ENCODE measurements at regions not wholly inside any gene's neighbourhood (a gene's known extent, or its start where the extent isn't known, plus 50 kb on each side); places are given as distances from the start of the nearest gene placed in this dataset.

DNA sequence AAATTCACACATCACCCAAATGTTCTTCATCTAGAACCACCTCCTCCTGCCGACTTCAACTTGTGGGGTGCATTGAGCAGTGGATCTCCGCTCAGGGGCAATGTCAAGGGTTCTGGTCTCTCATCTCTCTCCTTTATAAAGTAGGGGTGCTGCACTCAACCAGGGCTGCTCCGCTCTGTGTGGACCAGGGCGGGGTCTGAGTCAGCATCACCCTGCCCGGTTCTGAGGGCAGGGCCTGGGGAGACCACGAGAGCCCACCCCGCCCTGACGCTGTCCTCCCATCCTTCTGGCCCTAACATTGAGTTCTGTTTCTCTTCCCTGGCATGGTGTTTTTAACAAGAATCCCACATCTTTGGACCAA, 311.6 kb upstream of the DIO3 start:
- TF ChIP-seq, protein P1, sequence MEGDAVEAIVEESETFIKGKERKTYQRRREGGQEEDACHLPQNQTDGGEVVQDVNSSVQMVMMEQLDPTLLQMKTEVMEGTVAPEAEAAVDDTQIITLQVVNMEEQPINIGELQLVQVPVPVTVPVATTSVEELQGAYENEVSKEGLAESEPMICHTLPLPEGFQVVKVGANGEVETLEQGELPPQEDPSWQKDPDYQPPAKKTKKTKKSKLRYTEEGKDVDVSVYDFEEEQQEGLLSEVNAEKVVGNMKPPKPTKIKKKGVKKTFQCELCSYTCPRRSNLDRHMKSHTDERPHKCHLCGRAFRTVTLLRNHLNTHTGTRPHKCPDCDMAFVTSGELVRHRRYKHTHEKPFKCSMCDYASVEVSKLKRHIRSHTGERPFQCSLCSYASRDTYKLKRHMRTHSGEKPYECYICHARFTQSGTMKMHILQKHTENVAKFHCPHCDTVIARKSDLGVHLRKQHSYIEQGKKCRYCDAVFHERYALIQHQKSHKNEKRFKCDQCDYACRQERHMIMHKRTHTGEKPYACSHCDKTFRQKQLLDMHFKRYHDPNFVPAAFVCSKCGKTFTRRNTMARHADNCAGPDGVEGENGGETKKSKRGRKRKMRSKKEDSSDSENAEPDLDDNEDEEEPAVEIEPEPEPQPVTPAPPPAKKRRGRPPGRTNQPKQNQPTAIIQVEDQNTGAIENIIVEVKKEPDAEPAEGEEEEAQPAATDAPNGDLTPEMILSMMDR (conservative IDR thresholded peaks at IDR 0.05; ENCODE audit: low read depth, low read length), result no peak
- TF ChIP-seq EZH2 (IDR thresholded peaks at IDR 0.05; ENCODE audit: borderline replicate concordance, low read depth, low read length, poor library complexity, severe bottlenecking), result no peak

All from A673 (cell line).